ENCODE measurements at regions not wholly inside any gene's neighbourhood (a gene's known extent, or its start where the extent isn't known, plus 50 kb on each side); places are given as distances from the start of the nearest gene placed in this dataset.

DNA sequence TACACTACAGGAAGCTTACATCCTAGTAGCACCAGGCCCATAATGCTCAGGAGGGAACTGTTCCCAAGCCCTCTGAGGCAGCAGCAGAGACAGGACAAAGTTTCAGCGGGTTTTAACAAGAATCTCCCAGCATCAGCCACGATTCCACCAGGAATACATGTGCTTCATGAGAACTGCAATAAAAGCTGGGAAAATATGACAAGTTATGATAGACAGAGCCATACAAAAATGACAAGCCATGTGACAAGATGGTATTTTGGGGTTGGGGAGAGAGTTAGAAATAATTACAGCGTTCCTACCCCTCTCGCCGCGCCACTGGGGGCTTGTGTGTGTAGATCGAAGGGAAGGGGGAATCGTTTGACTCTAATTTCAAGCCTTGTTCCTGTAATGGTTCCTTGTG lies 112.7 kb upstream of the CTBP2 start:
- TF ChIP-seq, protein P1, sequence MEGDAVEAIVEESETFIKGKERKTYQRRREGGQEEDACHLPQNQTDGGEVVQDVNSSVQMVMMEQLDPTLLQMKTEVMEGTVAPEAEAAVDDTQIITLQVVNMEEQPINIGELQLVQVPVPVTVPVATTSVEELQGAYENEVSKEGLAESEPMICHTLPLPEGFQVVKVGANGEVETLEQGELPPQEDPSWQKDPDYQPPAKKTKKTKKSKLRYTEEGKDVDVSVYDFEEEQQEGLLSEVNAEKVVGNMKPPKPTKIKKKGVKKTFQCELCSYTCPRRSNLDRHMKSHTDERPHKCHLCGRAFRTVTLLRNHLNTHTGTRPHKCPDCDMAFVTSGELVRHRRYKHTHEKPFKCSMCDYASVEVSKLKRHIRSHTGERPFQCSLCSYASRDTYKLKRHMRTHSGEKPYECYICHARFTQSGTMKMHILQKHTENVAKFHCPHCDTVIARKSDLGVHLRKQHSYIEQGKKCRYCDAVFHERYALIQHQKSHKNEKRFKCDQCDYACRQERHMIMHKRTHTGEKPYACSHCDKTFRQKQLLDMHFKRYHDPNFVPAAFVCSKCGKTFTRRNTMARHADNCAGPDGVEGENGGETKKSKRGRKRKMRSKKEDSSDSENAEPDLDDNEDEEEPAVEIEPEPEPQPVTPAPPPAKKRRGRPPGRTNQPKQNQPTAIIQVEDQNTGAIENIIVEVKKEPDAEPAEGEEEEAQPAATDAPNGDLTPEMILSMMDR (IDR thresholded peaks at IDR 0.05), result no peak
- no peak for TF ChIP-seq POLR2A (IDR thresholded peaks at IDR 0.05)

Data from right lobe of liver (tissue), 4 donors.